Heart left ventricle (tissue), 16 donors: ENCODE measurements at regions not wholly inside any gene's neighbourhood (a gene's known extent, or its start where the extent isn't known, plus 50 kb on each side); places are given as distances from the start of the nearest gene placed in this dataset.
"Not testable (repeated sequence)": the region's sequence is repeated elsewhere in the genome, so short reads cannot be mapped to it uniquely, and the experiment has no call there.

ENCODE experiments used
- ATAC-seq, 4 donors: fragments of 200-7000 bp; cut with Tn5 transposase; one replicate each; pipeline ENCODE4 v1.9.1; 2020 to 2022; ENCODE audit warnings: moderate library complexity in 4 of 4, mild to moderate bottlenecking in 3 of 4, moderate number of reproducible peaks in 1 of 4
- DNase-seq, 5 donors: peaks; one replicate each; pipeline ENCODE4 v3.0.0-alpha.2; 2020
- H3K27ac ChIP-seq, 12 donors: fragments of 200-600 bp; sonication (generic) in 4 of 12; one replicate each; pipeline versions ENCODE4 v1.5.0 to v1.8.0; 2016 to 2022; ENCODE audit warnings: mild to moderate bottlenecking in 2 of 12
- H3K27me3 ChIP-seq, 9 donors: fragments of 200-600 bp; sonication (generic) in 2 of 9; one replicate each; pipeline versions ENCODE4 v1.5.1 to v1.8.0; 2016 to 2022; ENCODE audit warnings: mild to moderate bottlenecking in 3 of 9
- H3K36me3 ChIP-seq, 9 donors: fragments of 200-600 bp; sonication (generic) in 2 of 9; one replicate each; pipeline versions ENCODE4 v1.5.0 to v1.8.0; 2018 to 2022; ENCODE audit warnings: mild to moderate bottlenecking in 2 of 9
- H3K4me1 ChIP-seq, 12 donors: fragments of 200-600 bp; sonication (generic) in 4 of 12; one replicate each; pipeline versions ENCODE4 v1.5.0 to v1.8.0; 2016 to 2022; ENCODE audit warnings: mild to moderate bottlenecking in 3 of 12
- H3K4me3 ChIP-seq, 12 donors: fragments of 200-600 bp; sonication (generic) in 4 of 12; one replicate each; pipeline versions ENCODE4 v1.5.0 to v1.8.0; 2017 to 2022; ENCODE audit warnings: mild to moderate bottlenecking in 9 of 12, moderate library complexity in 4 of 12
- H3K9me3 ChIP-seq, 12 donors: fragments of 200-600 bp; sonication (generic) in 4 of 12; one replicate each; pipeline versions ENCODE4 v1.5.0 to v1.8.0; 2016 to 2022; ENCODE audit warnings: mild to moderate bottlenecking in 1 of 12
- POLR2A ChIP-seq, 2 donors: fragments of 450-650 bp; IDR thresholded peaks; one replicate each; pipeline ENCODE4 v1.6.1; 2017; ENCODE audit warnings: antibody characterized with exemption in 2 of 2, mild to moderate bottlenecking in 2 of 2, moderate library complexity in 2 of 2
- WGBS, 4 donors: extraction: QIAGEN DNeasy Blood & Tissue Kit in 2 of 4; methylation state at CpG; one replicate each; pipeline versions ENCODE4 v1.1.5 to v1.1.7; 2013 to 2018; 5-methylcytosine and 5-hydroxymethylcytosine counted together
- intact Hi-C, 10 donors: fragments of 100-400 bp; cut with DNase I; formaldehyde crosslinking; loops; one replicate each; pipeline versions ENCODE4 v1.11.1 to v1.14.2; 2022
- TF ChIP-seq, protein P1 (sequence below), 12 donors: fragments of 200-600 bp; sonication (generic) in 4 of 12; IDR thresholded peaks; one replicate each; pipeline versions ENCODE4 v1.5.0 to v1.8.0; 2018 to 2022; ENCODE audit warnings: antibody characterized with exemption in 12 of 12, mild to moderate bottlenecking in 5 of 12
- donor health status: ischemic (EF 13 %, LVEDD 7.1; RV severe dilation, severe dysfunction).
- donor health status: healthy with polysubstance abuse.
- donor health status: DM: no; HTN: yes; CAD: no.
- donor health status: DM: no; HTN: no; CAD: no.
- donor health status: ischemic (EF 25% LVEDD 6.9; RV normal size, moderate dysfunction).
- donor health status: ischemic (EF 25% LVEDD 5.7; RV mildly dilated, moderate dysfunction).
- donor health status: healthy.
- donor health status: DM: yes; HTN: yes; CAD: no.
- donor health status: ischemic (EF 35%, LVEDD 5.7; RV mildly dilated, moderate dysfunction).
- donor health status: nonischemic (EF 11% LVEDD 7.7; RV severe dilation, severe dysfunction).
- donor health status: DM: yes; HTN: yes; CAD: no.
- donor health status: PGD.
- donor health status: ischemic (EF 29% LVEDD 5.4; RV normal size, mild dysfunction).
- donor health status: nonischemic (EF 23%, LVEDD 6.1; RV moderate dilation, normal function).

DNA sequence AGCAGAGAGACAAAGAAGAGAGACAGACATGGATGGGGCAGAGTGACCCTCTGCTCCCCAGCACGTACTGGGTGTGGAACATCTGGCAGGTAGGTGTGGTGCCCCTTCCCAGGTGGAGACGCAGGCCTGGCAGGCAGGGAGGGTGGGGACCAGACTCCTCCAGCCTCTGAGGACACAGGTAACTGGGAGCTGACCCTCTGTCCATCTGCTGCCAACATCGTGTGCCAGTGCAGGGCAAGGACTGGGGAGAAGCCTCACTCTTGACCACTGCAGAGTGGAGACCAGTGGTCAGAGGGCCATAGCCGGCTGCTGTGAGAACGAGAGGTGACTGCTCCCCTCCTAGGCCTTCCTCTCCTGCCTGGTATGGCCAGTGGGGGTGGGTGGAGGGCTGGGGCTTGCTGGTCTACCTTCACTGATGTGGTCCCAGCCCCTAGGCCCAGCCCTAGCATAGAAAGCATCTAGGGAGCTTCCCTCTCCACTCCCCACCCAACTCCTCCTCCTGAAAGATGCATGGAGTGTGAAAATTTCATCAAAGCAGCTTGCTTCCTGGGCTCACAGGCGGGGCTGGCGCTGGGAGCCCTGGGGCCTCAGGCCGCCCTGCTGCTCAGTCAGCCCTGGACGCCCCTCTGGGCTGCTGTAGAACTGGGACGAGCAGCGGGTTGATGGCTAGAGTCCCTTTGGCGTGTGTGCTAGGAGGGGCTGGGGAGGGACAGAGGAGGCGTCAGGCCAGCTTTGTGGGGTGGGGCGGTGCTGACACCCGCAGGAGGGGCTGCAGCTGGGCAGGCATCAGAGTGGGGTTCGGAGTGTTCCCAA is 90.3 kb downstream of the PLXNA1 start:
- TF ChIP-seq POLR2A (IDR thresholded peaks at IDR 0.05), result no peak
- TF ChIP-seq, protein P1, sequence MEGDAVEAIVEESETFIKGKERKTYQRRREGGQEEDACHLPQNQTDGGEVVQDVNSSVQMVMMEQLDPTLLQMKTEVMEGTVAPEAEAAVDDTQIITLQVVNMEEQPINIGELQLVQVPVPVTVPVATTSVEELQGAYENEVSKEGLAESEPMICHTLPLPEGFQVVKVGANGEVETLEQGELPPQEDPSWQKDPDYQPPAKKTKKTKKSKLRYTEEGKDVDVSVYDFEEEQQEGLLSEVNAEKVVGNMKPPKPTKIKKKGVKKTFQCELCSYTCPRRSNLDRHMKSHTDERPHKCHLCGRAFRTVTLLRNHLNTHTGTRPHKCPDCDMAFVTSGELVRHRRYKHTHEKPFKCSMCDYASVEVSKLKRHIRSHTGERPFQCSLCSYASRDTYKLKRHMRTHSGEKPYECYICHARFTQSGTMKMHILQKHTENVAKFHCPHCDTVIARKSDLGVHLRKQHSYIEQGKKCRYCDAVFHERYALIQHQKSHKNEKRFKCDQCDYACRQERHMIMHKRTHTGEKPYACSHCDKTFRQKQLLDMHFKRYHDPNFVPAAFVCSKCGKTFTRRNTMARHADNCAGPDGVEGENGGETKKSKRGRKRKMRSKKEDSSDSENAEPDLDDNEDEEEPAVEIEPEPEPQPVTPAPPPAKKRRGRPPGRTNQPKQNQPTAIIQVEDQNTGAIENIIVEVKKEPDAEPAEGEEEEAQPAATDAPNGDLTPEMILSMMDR (IDR thresholded peaks at IDR 0.05), result no peak
- WGBS, 4 donors, result 71 to 83% (median 74%) methylated on average over 14 to 16 of the region's 16 CpGs
- Histone ChIP-seq H3K4me3 (no peak overlapping the region), H3K36me3 (no peaks in the 10 kb centered on the region), H3K27me3 (peaks cover 0 to 9% (median 0%) of the 10 kb centered on the region in 9 donors), H3K27ac (no peak overlapping the region), H3K4me1 (peaks cover 0 to 11% (median 0%) of the 10 kb centered on the region in 12 donors), H3K9me3 (no peaks in the 10 kb centered on the region)
- peak in 1 of 5 donors; percentile 58 for DNase-seq
- ATAC-seq, result peak in 1 of 4 donors; percentile 20
- intact Hi-C loops, result no loop called here

DNA sequence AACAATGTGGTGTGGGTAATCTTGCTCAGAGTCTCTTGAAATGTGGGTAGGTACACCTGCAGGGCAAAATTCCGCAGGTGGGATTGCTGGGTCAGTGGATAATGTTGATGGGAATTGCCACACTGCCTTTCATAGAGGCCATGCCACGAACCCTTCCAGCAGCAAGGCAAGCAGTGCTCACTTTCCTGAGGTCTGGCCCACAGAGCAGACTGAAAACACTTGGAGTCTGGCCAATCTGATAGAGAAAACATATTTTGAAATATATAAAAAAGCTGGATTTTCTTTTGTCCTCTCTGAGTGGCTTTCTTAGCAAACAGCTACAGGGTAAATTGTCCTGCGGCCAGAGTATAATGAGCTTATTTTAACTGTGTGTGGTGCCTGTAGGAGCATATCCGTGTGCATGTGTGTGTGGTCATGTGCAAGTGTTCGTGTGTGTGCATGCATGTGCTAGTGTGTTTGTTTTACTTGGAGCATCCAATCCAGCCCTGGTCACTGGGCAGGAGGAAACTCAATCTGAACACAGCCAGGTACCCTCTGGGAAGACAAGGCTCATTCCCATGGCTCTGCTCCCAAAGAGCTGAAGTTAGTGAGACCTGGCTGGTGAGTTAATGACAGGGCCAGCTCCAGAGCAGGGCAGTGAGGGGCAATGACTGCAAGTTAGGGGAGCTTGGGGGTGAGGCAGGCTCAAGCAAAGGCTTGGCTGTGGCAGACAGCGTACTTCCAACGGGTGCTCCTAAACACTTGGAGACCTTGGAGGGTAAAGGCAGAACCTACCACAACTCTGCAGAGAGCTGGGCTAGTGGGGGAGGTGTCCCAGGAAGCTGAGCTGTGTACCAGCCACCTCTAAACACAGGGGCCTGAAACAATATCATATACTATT is 91.3 kb downstream of the PLXNA1 start:
- DNase-seq (peak in 1 of 5 donors; percentile 31), ATAC-seq (peak in 1 of 4 donors; percentile 28)
- Histone ChIP-seq H3K4me3 (no peak overlapping the region), H3K9me3 (no peaks in the 10 kb centered on the region), H3K36me3 (no peaks in the 10 kb centered on the region), H3K27ac (no peak overlapping the region), H3K27me3 (peaks cover 0 to 5% (median 0%) of the 10 kb centered on the region in 9 donors), H3K4me1 (peaks cover 0 to 11% (median 0%) of the 10 kb centered on the region in 12 donors)
- intact Hi-C loops, result no loop called here
- no peak for TF ChIP-seq POLR2A (IDR thresholded peaks at IDR 0.05)
- TF ChIP-seq, protein P1 (IDR thresholded peaks at IDR 0.05), result no peak
- WGBS, 4 donors, result 68 to 77% (median 70%) methylated on average over 7 of the region's 7 CpGs

DNA sequence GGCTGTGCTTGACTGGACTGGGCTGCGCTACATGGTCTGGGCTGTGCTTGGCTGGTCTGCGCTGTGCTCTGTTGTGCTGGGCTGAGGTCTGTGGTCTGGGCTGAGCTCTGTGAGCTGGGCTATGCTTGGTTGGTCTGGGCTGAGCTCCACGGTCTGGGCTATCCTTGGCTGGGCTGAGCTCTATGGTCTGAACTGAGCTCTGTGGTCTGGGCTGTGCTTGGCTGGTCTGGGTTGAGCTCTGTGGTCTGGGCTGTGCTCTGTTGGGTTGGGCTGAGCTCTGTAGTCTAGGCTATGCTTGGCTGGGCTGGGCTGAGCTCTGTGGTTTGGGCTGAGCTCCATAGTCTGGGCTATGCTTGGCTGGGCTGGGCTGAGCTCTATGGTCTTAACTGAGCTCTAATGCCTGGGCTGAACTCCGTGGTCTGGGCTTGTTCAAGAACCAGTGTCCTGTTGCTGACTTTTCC is 92.0 kb downstream of the PLXNA1 start:
- 63 to 80% (median 74%) methylated on average over 2 to 4 of the region's 4 CpGs for WGBS, 4 donors
- H3K4me1 ChIP-seq, result peaks cover 0 to 11% (median 0%) of the 10 kb centered on the region in 12 donors
- H3K36me3 ChIP-seq, result no peaks in the 10 kb centered on the region
- H3K4me3 ChIP-seq, result no peak overlapping the region
- H3K27ac ChIP-seq, result no peak overlapping the region
- intact Hi-C loops, result no loop called here
- H3K27me3 ChIP-seq, result peaks cover 0 to 5% (median 0%) of the 10 kb centered on the region in 9 donors
- DNase-seq (peak in 1 of 5 donors; percentile 61), ATAC-seq (peak in 3 of 4 donors; percentile 34 to 75 (median 62))
- no peaks in the 10 kb centered on the region for H3K9me3 ChIP-seq
- no peak for TF ChIP-seq POLR2A (IDR thresholded peaks at IDR 0.05)
- TF ChIP-seq, protein P1 (IDR thresholded peaks at IDR 0.05), result no peak

DNA sequence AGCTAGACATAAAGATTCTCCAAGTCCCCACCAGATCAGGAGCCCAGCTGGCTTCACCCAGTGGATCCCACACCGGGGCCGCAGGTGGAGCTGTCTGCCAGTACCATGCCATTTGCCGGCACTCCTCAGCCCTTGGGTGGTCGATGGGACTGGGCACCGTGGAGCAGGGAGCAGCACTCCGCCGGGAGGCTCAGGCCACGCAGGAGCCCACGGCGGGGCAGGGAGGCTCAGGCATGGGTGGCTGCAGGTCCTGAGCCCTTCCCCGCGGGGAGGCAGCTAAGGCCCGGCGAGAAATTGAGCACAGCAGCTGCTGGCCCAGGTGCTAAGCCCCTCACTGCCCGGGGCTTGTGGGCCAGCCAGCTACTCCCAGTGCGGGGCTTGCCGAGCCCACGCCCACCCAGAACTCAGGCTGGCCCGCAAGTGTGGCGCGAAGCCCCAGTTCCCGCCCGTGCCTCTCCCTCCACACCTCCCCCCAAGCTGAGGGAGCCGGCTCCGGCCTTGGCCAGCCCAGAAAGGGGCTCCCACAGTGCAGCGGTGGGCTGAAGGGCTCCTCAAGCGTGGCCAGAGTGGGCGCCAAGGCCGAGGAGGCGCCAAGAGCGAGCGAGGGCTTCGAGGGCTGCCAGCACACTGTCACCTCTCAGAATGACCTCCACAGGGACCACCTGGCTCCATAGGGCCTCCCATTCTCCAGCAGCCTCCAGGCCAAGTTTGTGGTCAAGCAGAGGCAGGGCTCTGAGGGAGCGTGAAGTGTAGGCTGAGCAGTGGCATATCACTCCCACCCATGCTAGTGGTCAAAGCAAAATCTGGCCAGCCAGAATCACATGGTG is 93.5 kb downstream of the PLXNA1 start:
- peaks cover 0 to 11% (median 0%) of the 10 kb centered on the region in 12 donors for H3K4me1 ChIP-seq
- 81 to 96% (median 93%) methylated on average over 16 to 34 of the region's 34 CpGs for WGBS, 4 donors
- H3K27ac ChIP-seq, H3K36me3 ChIP-seq, intact Hi-C loops, ATAC-seq, H3K4me3 ChIP-seq, H3K27me3 ChIP-seq, H3K9me3 ChIP-seq: not testable (repeated sequence)
- DNase-seq, result peak in 1 of 5 donors; percentile 29
